DOHH2 (cell line): ENCODE measurements at regions not wholly inside any gene's neighbourhood (a gene's known extent, or its start where the extent isn't known, plus 50 kb on each side); places are given as distances from the start of the nearest gene placed in this dataset.

Experiments used
- H3F3A ChIP-seq: fragments of 200-600 bp; sonication (generic), shearing (Covaris generic); 2 replicates; pipeline ENCODE4 v1.6.0; 2016; ENCODE audit warnings: antibody characterized with exemption, mild to moderate bottlenecking; ENCODE audit not compliant: control insufficient read depth, insufficient read depth
- H3K27ac ChIP-seq: fragments of 200-600 bp; sonication (generic); 2 replicates; pipeline ENCODE4 v1.5.1; 2014; ENCODE audit warnings: low read depth, mild to moderate bottlenecking, low read length, moderate library complexity
- H3K27me3 ChIP-seq: fragments of 200-600 bp; sonication (generic); 2 replicates; pipeline ENCODE4 v1.6.1; 2014; ENCODE audit warnings: mild to moderate bottlenecking, low read length, mixed read lengths; ENCODE audit not compliant: control insufficient read depth
- H3K36me3 ChIP-seq: fragments of 200-600 bp; sonication (generic); 2 replicates; pipeline ENCODE4 v1.6.1; 2014; ENCODE audit warnings: mild to moderate bottlenecking, low read length, moderate library complexity, mixed read lengths; ENCODE audit not compliant: control insufficient read depth
- H3K4me1 ChIP-seq: fragments of 200-600 bp; sonication (generic); 2 replicates; pipeline ENCODE4 v1.6.1; 2014; ENCODE audit warnings: mild to moderate bottlenecking, low read length, mixed read lengths; ENCODE audit not compliant: control insufficient read depth
- H3K4me2 ChIP-seq: fragments of 200-600 bp; sonication (generic); 2 replicates; pipeline ENCODE4 v1.6.0; 2014; ENCODE audit warnings: mild to moderate bottlenecking, low read length, moderate library complexity
- H3K4me3 ChIP-seq: fragments of 200-600 bp; sonication (generic); 2 replicates; pipeline ENCODE4 v1.5.1; 2014; ENCODE audit warnings: mild to moderate bottlenecking, low read length, mixed read lengths
- H3K79me2 ChIP-seq: fragments of 200-600 bp; sonication (generic); 2 replicates; pipeline ENCODE4 v1.6.1; 2014; ENCODE audit warnings: mild to moderate bottlenecking, low read length, mixed read lengths; ENCODE audit not compliant: control insufficient read depth
- H3K9me2 ChIP-seq: fragments of 200-600 bp; sonication (generic); replicated peaks from 2 replicates; pipeline ENCODE4 v1.6.1; 2014; ENCODE audit warnings: mild to moderate bottlenecking, low read length, mixed read lengths; ENCODE audit not compliant: control insufficient read depth
- H3K9me3 ChIP-seq: fragments of 200-600 bp; sonication (generic); 2 replicates; pipeline ENCODE4 v1.6.1; 2014; ENCODE audit warnings: antibody characterized with exemption, low read length, mixed read lengths; ENCODE audit not compliant: control insufficient read depth, insufficient read depth
- H4K20me1 ChIP-seq: fragments of 200-600 bp; sonication (generic); 2 replicates; pipeline ENCODE4 v1.6.0; 2014; ENCODE audit warnings: low read depth, mild to moderate bottlenecking, antibody characterized with exemption, low read length, moderate library complexity; ENCODE audit not compliant: control insufficient read depth, insufficient read depth
- EZH2phosphoT487 ChIP-seq: fragments of 200-600 bp; sonication (generic); IDR thresholded peaks from 2 replicates; pipeline ENCODE4 v1.6.1; 2017; ENCODE audit warnings: borderline replicate concordance, mild to moderate bottlenecking, antibody characterized with exemption, low read length, moderate library complexity, mixed read lengths
- TF ChIP-seq, protein P1 (sequence below): fragments of 200-600 bp; sonication (generic); IDR thresholded peaks from one replicate; pipeline ENCODE4 v1.5.1; 2014; ENCODE audit warnings: antibody characterized with exemption, mild to moderate bottlenecking, low read depth, low read length; ENCODE audit not compliant: poor library complexity, severe bottlenecking

GRCh38 chr20:23193801-23194384, 107.8 kb upstream of the CD93 start:
- H3K4me2 ChIP-seq = no peak overlapping the region
- no peaks in the 10 kb centered on the region for H3K9me2 ChIP-seq
- no peak overlapping the region for H3K27ac ChIP-seq
- H3F3A ChIP-seq = no peaks in the 10 kb centered on the region
- no peaks in the 10 kb centered on the region for H3K79me2 ChIP-seq
- H3K9me3 ChIP-seq = no peaks in the 10 kb centered on the region
- no peaks in the 10 kb centered on the region; the same call in 1 of the 2 replicates for H3K27me3 ChIP-seq
- H3K36me3 ChIP-seq = no peaks in the 10 kb centered on the region
- H3K4me3 ChIP-seq = no peak overlapping the region
- no peaks in the 10 kb centered on the region for H3K4me1 ChIP-seq
- TF ChIP-seq EZH2phosphoT487 = no peak
- TF ChIP-seq, protein P1, sequence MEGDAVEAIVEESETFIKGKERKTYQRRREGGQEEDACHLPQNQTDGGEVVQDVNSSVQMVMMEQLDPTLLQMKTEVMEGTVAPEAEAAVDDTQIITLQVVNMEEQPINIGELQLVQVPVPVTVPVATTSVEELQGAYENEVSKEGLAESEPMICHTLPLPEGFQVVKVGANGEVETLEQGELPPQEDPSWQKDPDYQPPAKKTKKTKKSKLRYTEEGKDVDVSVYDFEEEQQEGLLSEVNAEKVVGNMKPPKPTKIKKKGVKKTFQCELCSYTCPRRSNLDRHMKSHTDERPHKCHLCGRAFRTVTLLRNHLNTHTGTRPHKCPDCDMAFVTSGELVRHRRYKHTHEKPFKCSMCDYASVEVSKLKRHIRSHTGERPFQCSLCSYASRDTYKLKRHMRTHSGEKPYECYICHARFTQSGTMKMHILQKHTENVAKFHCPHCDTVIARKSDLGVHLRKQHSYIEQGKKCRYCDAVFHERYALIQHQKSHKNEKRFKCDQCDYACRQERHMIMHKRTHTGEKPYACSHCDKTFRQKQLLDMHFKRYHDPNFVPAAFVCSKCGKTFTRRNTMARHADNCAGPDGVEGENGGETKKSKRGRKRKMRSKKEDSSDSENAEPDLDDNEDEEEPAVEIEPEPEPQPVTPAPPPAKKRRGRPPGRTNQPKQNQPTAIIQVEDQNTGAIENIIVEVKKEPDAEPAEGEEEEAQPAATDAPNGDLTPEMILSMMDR = no peak
- no peaks in the 10 kb centered on the region for H4K20me1 ChIP-seq

- Histone ChIP-seq H3F3A (no peaks in the 10 kb centered on the region), H3K27me3 (no peaks in the 10 kb centered on the region), H4K20me1 (no peaks in the 10 kb centered on the region), H3K4me3 (no peak overlapping the region), H3K9me3 (peaks cover 6% of the 10 kb centered on the region; the same call in 1 of the 2 replicates), H3K4me1 (no peaks in the 10 kb centered on the region), H3K27ac (no peak overlapping the region), H3K4me2 (no peak overlapping the region), H3K79me2 (no peaks in the 10 kb centered on the region), H3K36me3 (no peaks in the 10 kb centered on the region), H3K9me2 (no peaks in the 10 kb centered on the region)
- no peak for TF ChIP-seq EZH2phosphoT487
- TF ChIP-seq, protein P1 = no peak
Measured at GRCh38 chr20:23192469-23192868, 106.3 kb upstream of the CD93 start.

DNA sequence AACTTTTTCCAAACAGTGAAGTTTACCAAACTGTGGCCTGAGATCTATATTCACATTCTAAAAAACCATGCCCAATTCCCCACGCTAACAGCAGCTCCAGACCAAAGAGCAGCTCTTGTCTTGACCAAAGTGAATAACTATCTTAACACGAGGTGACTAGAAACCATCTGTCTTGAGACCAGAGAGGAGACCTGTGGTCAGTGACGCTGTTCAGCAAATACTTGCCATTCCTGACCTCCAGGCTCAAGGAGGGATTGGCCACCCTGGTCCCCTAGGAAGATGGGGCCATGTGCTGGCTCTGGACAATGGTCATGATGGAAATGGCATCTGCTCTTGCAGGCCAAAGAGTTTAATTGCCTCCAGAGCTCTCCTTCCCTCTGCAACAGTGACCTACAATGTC, 104.4 kb upstream of the CD93 start:
- no peak overlapping the region for H3K27ac ChIP-seq
- no peaks in the 10 kb centered on the region for H3K36me3 ChIP-seq
- H3K27me3 ChIP-seq = no peaks in the 10 kb centered on the region
- H3K4me1 ChIP-seq = no peaks in the 10 kb centered on the region
- TF ChIP-seq, protein P1 = no peak
- no peak for TF ChIP-seq EZH2phosphoT487
- H3K4me2 ChIP-seq = no peak overlapping the region
- H3F3A ChIP-seq = no peaks in the 10 kb centered on the region
- no peak overlapping the region for H3K4me3 ChIP-seq
- no peaks in the 10 kb centered on the region for H3K9me2 ChIP-seq
- H3K79me2 ChIP-seq = no peaks in the 10 kb centered on the region
- peaks cover 6% of the 10 kb centered on the region; the same call in 1 of the 2 replicates for H3K9me3 ChIP-seq
- H4K20me1 ChIP-seq = no peaks in the 10 kb centered on the region
